ENCODE measurements at regions not wholly inside any gene's neighbourhood (a gene's known extent, or its start where the extent isn't known, plus 50 kb on each side); places are given as distances from the start of the nearest gene placed in this dataset.

- Histone ChIP-seq H3K4me2 (no peak overlapping the region), H3F3A (replicated peaks; ENCODE audit: low read depth) (no peaks in the 10 kb centered on the region), H3K4me3 (no peak overlapping the region), H2AFZ (no peak overlapping the region), H4K20me1 (replicated peaks; ENCODE audit: insufficient read depth) (no peaks in the 10 kb centered on the region), H3K79me2 (replicated peaks; ENCODE audit: insufficient read depth) (no peaks in the 10 kb centered on the region), H3K27ac (ENCODE audit: low read depth) (no peak overlapping the region), H3K27me3 (ENCODE audit: insufficient read depth) (no peaks in the 10 kb centered on the region), H3K9me2 (ENCODE audit: insufficient read depth) (0 out of 2 replicates have a peak, but pooled peaks cover 6% of the 10 kb centered on the region), H3K36me3 (ENCODE audit: insufficient read depth) (0 out of 2 replicates have a peak, but pooled peaks cover 4% of the 10 kb centered on the region), H3K4me1 (ENCODE audit: insufficient read depth) (no peaks in the 10 kb centered on the region)
- TF ChIP-seq ZNF462 (CRISPR knock-in tag; IDR thresholded peaks at IDR 0.05), result no peak
- Mint-ChIP-seq H3K4me1 (no peaks in the 10 kb centered on the region), H3K36me3 (ENCODE audit: low read depth) (peaks cover 10% of the 10 kb centered on the region; the same call in 2 of the 3 replicates), H3K9me3 (peaks cover 42% of the 10 kb centered on the region), H3K27ac (no peak overlapping the region), H3K4me3 (no peak overlapping the region), H3K27me3 (ENCODE audit: insufficient read depth, low read depth, poor library complexity) (peaks cover 2% of the 10 kb centered on the region)
- DNase-seq (ENCODE audit: low spot score) (no peak), ATAC-seq (no peak)
Measured at GRCh38 chr1:233796146-233796783, 108.2 kb upstream of the SLC35F3 start.

- Mint-ChIP-seq H3K4me3 (no peak overlapping the region), H3K9me3 (peaks cover 43% of the 10 kb centered on the region)
- no peak for DNase-seq (ENCODE audit: low spot score)
- no peak for TF ChIP-seq ZNF114 (CRISPR knock-in tag; IDR thresholded peaks at IDR 0.05)
- no peak for TF ChIP-seq ZNF462 (CRISPR knock-in tag; IDR thresholded peaks at IDR 0.05)
- TF ChIP-seq CTCF (conservative IDR thresholded peaks at IDR 0.05; ENCODE audit: low read depth in 2 of 2), result no peak
Measured at GRCh38 chr1:233802611-233803010, 101.9 kb upstream of the SLC35F3 start.

More at GRCh38 chr1:233802611-233803010, 101.9 kb upstream of the SLC35F3 start:
- H3K4me1 Mint-ChIP-seq, result no peaks in the 10 kb centered on the region
- no peak overlapping the region for H2AFZ ChIP-seq
- H3K27ac Mint-ChIP-seq, result no peak overlapping the region
- no peaks in the 10 kb centered on the region for H3K4me1 ChIP-seq (ENCODE audit: insufficient read depth)
- H3K4me2 ChIP-seq, result no peak overlapping the region
- H3K9me2 ChIP-seq (ENCODE audit: insufficient read depth), result no peaks in the 10 kb centered on the region
- H3K36me3 Mint-ChIP-seq (ENCODE audit: low read depth), result peaks cover 6% of the 10 kb centered on the region; the same call in 2 of the 3 replicates
- no peak for ATAC-seq
- no peaks in the 10 kb centered on the region for H3K79me2 ChIP-seq (replicated peaks; ENCODE audit: insufficient read depth)
- no peaks in the 10 kb centered on the region for H3K27me3 ChIP-seq (ENCODE audit: insufficient read depth)
- H4K20me1 ChIP-seq (replicated peaks; ENCODE audit: insufficient read depth), result no peaks in the 10 kb centered on the region
- H3K4me3 ChIP-seq, result no peak overlapping the region
- 0 out of 2 replicates have a peak, but pooled peaks cover 4% of the 10 kb centered on the region for H3K36me3 ChIP-seq (ENCODE audit: insufficient read depth)
- no peak overlapping the region for H3K27ac ChIP-seq (ENCODE audit: low read depth)
- no peaks in the 10 kb centered on the region for H3F3A ChIP-seq (replicated peaks; ENCODE audit: low read depth)
- peaks cover 2% of the 10 kb centered on the region for H3K27me3 Mint-ChIP-seq (ENCODE audit: insufficient read depth, low read depth, poor library complexity)

Data from GM23338 (cell line).